ENCODE measurements at regions not wholly inside any gene's neighbourhood (a gene's known extent, or its start where the extent isn't known, plus 50 kb on each side); places are given as distances from the start of the nearest gene placed in this dataset.

DNA sequence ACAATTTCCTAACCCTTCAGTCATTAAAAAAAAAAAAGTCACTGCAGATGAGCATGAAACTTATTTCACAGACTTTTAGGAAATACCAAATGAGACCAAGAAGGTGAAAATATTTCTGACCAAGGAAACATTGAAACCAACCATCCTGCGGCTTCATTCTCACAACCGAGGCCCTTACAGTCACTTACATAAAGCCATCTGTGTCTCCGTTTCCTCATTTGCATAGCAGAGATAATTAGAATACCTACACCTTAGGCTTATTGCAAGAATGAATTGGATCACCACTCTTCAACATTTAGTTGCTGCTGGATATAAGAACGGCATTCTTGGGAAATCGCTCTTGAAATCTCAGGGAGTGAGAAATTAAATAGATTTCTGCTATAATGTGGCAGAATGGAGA lies 356.2 kb downstream of the HS3ST1 start:
- TF ChIP-seq, protein P1, sequence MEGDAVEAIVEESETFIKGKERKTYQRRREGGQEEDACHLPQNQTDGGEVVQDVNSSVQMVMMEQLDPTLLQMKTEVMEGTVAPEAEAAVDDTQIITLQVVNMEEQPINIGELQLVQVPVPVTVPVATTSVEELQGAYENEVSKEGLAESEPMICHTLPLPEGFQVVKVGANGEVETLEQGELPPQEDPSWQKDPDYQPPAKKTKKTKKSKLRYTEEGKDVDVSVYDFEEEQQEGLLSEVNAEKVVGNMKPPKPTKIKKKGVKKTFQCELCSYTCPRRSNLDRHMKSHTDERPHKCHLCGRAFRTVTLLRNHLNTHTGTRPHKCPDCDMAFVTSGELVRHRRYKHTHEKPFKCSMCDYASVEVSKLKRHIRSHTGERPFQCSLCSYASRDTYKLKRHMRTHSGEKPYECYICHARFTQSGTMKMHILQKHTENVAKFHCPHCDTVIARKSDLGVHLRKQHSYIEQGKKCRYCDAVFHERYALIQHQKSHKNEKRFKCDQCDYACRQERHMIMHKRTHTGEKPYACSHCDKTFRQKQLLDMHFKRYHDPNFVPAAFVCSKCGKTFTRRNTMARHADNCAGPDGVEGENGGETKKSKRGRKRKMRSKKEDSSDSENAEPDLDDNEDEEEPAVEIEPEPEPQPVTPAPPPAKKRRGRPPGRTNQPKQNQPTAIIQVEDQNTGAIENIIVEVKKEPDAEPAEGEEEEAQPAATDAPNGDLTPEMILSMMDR (IDR thresholded peaks at IDR 0.05), result no peak
- TF ChIP-seq POLR2A (IDR thresholded peaks at IDR 0.05) (no peak), EP300 (IDR thresholded peaks at IDR 0.05) (no peak)

All from upper lobe of left lung (tissue), 4 donors.